ENCODE measurements at regions not wholly inside any gene's neighbourhood (a gene's known extent, or its start where the extent isn't known, plus 50 kb on each side); places are given as distances from the start of the nearest gene placed in this dataset.

DNA sequence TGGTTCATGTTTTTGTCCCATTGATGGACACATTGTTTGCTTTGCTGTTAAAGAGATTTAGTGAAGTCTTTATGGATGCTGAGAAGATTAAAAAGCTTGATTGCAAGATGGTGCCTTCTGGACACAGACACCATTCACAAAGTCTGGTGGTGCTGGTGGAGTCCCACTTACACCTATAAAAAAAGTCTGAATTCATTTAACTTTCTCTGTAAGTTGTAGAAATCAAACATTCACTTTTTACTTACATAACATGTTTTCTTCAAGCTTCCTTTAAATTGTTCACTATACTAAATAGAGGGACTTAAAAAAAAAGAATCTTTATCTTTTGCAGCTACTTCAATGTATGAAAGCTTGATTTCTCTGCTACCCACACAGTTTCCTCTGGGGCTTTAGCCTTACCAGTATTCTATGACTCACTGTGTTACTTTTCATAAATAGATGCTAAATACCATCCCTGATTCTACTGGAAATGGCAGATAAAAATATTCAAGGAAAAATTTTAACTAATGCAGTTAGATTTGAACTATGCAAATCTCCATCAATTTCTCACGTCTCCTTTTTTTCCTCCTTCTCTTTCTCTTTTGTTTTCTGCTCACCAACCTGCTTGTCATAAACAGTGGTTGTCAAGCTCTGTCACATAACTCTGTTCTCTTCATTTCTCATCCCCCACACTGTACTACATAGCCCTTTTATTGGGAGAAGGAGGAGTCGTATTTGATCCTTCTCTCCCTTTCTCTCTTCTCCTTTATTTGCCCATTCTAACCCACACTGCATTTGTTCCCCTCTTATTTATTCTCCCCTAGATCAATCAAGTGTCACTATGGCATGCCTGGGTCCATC lies 89.7 kb downstream of the FAM76B start:
- Histone ChIP-seq H3K9ac (ENCODE audit: low read depth, low read length) (no peak overlapping the region), H3K4me1 (ENCODE audit: insufficient read depth, low read length) (peaks cover 3% of the 10 kb centered on the region; the same call in 1 of the 2 replicates), H3K9me3 (ENCODE audit: control insufficient read depth, insufficient read depth, low read length) (no peaks in the 10 kb centered on the region), H3K36me3 (ENCODE audit: insufficient read depth, low read length) (no peaks in the 10 kb centered on the region)

DNA sequence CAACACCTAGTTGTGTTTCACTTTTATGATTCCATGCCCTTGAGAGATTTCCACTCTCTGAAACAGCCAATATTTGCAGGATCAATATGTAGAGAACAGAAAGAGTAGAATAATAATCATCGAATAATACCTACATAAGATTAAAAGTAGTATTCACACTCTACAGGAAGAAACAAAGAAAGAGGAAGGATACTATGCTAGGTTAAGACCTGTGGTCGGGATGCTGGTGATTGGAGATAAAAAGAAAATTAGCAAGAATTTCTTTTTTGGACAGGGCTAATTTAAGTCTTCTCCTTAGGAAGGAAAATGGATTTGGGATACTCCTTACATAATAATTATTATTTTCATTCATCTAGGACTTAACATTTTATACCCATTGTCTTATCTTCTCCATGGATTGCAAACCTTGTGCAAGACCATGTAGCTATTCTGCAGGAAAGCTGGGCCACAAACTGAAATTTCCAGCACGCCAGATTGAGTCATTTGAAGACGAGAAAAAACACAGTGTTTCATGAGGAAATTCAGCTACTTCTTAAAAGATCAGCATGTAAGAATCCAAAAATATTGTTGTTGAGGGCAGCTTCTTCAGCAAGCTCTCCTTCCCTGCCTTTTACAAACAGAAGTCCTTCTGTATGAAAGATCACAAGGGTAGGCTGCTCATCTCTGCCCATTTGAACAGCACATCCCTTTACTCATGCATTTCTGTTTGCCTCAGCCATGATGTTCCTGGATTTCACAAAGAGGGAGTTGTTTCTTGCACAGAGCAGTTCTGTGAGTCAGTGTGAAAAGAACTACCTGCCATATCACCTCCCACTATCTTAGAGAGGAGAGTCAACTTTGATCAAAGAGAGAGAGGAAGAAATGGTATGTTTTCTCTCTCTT lies 90.7 kb downstream of the FAM76B start:
- Histone ChIP-seq H3K9ac (ENCODE audit: low read depth, low read length) (no peak overlapping the region), H3K9me3 (ENCODE audit: control insufficient read depth, insufficient read depth, low read length) (no peaks in the 10 kb centered on the region), H3K36me3 (ENCODE audit: insufficient read depth, low read length) (no peaks in the 10 kb centered on the region), H3K4me1 (ENCODE audit: insufficient read depth, low read length) (peaks cover 3% of the 10 kb centered on the region; the same call in 1 of the 2 replicates)

DNA sequence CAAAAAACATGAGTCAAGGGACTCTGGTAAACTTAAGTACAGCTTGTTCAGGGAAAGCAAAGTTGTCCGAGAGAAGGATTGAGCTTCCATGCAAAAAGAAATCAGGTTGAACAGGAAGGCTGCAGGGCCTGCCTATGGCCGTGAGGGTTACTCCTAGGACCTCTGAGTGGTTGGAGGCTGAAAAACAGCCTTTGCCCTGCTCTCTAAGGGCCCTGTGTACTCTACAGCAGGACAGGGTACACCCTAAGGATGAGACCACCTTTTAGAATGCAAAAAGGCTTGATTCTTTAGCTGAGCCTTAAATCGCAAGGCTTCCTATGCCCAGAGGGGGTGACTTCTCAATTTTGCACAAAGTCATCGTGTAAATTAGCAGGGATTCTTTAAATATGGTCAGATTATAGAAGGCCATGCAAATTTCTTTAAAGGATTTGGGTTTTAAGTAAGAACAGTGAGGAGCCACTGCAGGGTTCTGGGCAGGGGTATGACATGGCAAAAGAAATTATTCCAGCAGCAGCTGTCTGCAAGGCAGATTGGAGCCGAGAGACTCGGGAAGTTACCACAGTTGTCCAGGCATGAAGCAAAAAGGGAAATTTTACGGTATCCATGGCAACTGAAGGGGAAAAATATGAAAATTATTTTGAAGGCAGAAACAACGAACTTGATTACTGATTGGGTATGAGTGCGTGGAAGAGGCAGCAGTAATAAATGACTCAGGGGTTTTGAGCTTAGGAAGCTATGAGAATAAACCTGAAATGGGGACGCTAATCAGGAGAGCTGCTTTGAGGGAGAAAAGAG lies 91.8 kb downstream of the FAM76B start:
- Histone ChIP-seq H3K36me3 (ENCODE audit: insufficient read depth, low read length) (no peaks in the 10 kb centered on the region), H3K4me1 (ENCODE audit: insufficient read depth, low read length) (peaks cover 3% of the 10 kb centered on the region; the same call in 1 of the 2 replicates), H3K9me3 (ENCODE audit: control insufficient read depth, insufficient read depth, low read length) (no peaks in the 10 kb centered on the region), H3K9ac (ENCODE audit: low read depth, low read length) (no peak overlapping the region)

DNA sequence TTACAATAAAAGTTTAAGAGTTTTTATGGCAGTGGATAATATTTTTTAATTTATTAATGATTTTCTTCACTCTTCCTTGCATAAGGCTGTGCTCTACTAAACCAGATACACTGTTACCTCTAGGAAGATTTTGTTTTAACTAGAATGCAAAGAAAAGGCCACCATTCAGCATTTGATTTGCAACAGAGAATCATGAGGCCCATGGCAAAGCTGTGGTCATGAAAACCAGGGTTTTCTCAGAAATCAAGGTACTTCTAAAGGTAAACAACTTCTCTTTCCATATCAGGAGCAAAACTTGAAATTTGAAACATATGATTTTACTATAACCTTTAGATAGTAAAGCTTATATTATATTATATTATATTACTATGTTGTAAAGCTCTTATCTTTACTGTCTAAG lies 94.4 kb downstream of the FAM76B start:
- Histone ChIP-seq H3K4me1 (ENCODE audit: insufficient read depth, low read length) (peaks cover 3% of the 10 kb centered on the region; the same call in 1 of the 2 replicates), H3K9me3 (ENCODE audit: control insufficient read depth, insufficient read depth, low read length) (no peaks in the 10 kb centered on the region)

DNA sequence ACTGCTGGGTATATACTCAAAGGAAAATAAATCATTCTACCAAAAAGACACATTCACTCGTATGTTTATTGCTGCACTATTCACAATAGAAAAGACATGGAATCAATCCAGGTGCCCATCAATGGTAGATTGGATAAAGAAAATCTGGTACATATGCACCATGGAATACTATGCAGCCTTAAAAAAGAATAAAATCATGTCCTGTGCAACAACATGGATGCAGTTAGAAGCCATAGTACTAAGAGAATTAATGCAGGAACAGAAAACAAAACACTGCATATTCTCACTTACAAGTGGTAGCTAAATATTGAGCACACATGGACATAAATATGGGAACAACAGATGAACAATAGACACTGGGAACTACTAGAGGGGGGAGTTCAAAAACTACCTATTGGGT lies 96.3 kb downstream of the FAM76B start:
- Histone ChIP-seq H3K4me1 (ENCODE audit: insufficient read depth, low read length) (peaks cover 3% of the 10 kb centered on the region; the same call in 1 of the 2 replicates), H3K9me3 (ENCODE audit: control insufficient read depth, insufficient read depth, low read length) (no peaks in the 10 kb centered on the region), H3K9ac (ENCODE audit: low read depth, low read length) (no peak overlapping the region), H3K36me3 (ENCODE audit: insufficient read depth, low read length) (no peaks in the 10 kb centered on the region)

More for the DNA sequence above, 94.4 kb downstream of the FAM76B start:
- Histone ChIP-seq H3K9ac (ENCODE audit: low read depth, low read length) (no peak overlapping the region), H3K36me3 (ENCODE audit: insufficient read depth, low read length) (no peaks in the 10 kb centered on the region)

DNA sequence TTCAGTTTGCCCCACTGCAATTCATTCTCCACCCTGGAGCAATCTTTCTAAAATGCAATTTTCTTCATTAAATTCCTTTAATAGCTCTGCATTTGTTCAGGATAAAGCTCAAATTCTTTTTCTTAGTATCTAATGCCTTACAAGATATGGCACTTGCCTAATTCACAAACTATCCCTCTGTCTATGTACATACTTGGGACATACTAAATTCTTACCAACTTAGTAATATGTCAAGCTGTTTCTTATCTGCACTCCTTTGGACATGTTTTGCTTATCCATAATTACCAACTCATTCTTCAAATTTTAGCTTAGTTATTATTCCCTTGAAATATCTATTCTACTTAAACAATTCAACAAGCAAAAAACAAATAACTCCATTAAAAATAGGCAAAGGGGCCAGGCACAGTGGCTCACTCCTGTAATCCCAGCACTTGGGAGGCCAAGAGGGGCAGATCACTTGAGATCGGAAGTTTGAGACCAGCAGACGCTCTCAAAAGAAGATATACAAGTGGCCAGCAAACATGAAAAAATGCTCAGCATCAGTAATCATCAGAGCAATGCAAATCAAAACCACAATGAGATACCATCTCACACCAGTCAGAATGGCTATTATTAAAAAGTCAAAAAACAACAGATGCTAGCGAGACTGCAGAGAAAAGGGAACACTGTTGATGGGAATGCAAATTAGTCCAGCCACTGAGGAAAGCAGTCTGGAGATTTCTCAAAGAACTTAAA lies 96.9 kb downstream of the FAM76B start:
- Histone ChIP-seq H3K9ac (ENCODE audit: low read depth, low read length) (no peak overlapping the region), H3K4me1 (ENCODE audit: insufficient read depth, low read length) (no peaks in the 10 kb centered on the region; the same call in 1 of the 2 replicates), H3K9me3 (ENCODE audit: control insufficient read depth, insufficient read depth, low read length) (no peaks in the 10 kb centered on the region), H3K36me3 (ENCODE audit: insufficient read depth, low read length) (no peaks in the 10 kb centered on the region)

DNA sequence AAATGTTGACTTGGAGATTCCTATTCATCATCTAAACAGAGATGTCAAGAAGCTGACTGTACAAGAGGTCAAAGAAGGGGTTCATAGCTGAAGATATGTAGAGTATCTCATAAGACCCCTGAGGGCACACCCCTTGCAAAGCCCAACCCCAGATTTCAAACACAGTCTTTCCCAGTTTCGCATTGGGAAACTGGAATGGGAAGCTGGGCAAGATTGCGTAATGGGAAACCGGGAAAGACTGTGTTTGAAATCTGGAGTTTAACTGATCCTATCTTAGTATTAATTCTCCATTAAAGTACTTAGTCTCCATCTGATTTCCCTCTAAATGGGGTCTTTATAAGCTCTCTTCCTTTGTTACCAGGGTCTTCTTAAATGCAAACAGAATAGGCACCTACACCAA lies 99.5 kb downstream of the FAM76B start:
- H3K9ac ChIP-seq (ENCODE audit: low read depth, low read length): no peak overlapping the region
- no peaks in the 10 kb centered on the region for H3K9me3 ChIP-seq (ENCODE audit: control insufficient read depth, insufficient read depth, low read length)
- no peaks in the 10 kb centered on the region for H3K4me1 ChIP-seq (ENCODE audit: insufficient read depth, low read length)
- H3K36me3 ChIP-seq (ENCODE audit: insufficient read depth, low read length): no peaks in the 10 kb centered on the region

DNA sequence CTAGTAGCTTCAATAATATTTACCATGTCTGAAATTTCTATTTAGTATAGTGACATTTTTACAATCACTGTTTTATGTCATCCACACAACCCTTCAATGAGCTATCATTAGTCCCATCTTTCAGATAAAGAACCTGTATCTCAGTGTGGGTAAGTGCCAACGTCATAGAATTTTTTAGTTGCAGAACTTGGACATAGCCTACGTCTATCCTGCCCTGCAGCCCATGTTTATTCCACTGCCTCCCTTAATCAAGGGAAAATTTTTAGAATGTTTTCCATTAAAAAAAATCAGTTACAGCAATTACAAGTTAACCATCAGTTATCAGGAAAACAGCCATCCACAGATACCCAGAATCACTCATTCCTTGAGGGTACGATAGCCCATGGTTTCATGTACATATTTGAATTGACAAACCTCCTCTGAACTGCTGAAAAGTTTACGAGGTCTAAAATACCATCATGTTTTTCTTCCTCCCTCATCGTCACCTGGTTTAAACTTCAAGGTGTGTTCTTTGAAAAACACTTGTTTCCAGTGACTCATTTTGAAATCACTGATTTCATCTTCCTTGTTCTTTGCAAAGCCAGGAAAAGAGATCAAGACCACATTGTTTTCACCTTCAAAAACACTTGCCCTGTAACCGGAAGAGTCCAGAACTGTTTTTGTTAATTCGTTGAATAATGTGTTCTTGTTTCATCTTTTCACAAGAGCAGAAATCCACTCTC lies 100.9 kb downstream of the FAM76B start:
- Histone ChIP-seq H3K36me3 (ENCODE audit: insufficient read depth, low read length) (no peaks in the 10 kb centered on the region), H3K4me1 (ENCODE audit: insufficient read depth, low read length) (no peaks in the 10 kb centered on the region), H3K9ac (ENCODE audit: low read depth, low read length) (no peak overlapping the region), H3K9me3 (ENCODE audit: control insufficient read depth, insufficient read depth, low read length) (no peaks in the 10 kb centered on the region)

DNA sequence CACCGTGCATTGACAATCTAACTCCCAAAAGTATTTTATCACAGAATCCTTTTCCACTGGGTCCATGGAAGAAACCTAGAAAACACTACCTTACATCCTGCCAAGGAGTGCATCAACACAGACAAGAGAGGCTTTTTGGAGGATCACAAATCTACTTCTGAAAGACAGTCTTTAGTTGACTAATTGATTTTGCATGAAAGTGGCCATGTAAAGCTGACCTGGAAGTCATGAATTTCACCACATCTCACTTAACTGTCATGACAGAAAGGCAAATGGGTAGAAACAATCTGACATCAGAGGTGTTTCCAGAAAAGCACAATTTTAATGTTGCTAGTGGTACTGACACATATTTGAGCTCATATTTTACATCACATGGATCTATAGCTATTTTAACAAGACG lies 101.6 kb downstream of the FAM76B start:
- Histone ChIP-seq H3K36me3 (ENCODE audit: insufficient read depth, low read length) (no peaks in the 10 kb centered on the region), H3K9me3 (ENCODE audit: control insufficient read depth, insufficient read depth, low read length) (no peaks in the 10 kb centered on the region), H3K4me1 (ENCODE audit: insufficient read depth, low read length) (no peaks in the 10 kb centered on the region), H3K9ac (ENCODE audit: low read depth, low read length) (no peak overlapping the region)

DNA sequence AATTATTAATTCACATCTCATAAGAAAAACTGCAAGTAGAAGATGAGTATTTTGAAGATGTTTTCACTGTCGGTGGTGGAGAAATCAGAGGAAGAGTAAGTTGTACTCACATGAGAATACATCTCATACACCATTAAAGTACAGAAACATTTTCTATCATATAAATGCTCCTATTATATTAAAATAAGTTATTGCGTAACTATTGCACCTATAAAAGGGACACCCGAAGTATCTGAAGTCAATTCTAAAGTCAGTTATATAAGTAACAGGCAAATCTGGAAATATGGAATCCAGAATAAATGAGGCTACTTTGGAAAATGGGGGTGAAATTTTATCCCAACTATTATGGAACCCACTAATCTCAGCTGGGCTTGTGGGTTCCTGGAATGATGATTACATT lies 103.3 kb downstream of the FAM76B start:
- H3K9ac ChIP-seq (ENCODE audit: low read depth, low read length): no peak overlapping the region
- no peaks in the 10 kb centered on the region for H3K9me3 ChIP-seq (ENCODE audit: control insufficient read depth, insufficient read depth, low read length)
- H3K36me3 ChIP-seq (ENCODE audit: insufficient read depth, low read length): no peaks in the 10 kb centered on the region
- no peaks in the 10 kb centered on the region for H3K4me1 ChIP-seq (ENCODE audit: insufficient read depth, low read length)

DNA sequence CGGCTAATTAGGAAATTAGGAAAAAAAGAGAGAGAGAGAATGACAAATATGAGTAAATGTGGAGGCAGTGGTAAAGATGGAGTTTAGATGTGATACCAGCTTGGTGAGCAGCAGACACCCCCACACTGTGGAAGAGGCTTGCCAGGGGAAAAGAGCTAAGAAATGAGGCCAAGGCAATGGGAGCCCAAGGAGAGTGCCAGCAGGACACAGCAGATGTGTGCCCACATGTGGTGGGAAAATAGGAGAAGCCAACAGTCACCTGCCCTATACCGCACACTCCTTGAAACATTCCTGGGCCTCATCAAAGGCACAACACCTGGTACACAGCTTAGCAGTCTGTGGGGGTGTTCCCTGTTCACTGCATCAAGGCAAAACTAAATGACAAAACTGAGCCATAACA lies 104.9 kb downstream of the FAM76B start:
- H3K4me1 ChIP-seq (ENCODE audit: insufficient read depth, low read length): peaks cover 8% of the 10 kb centered on the region; the same call in 1 of the 2 replicates
- no peaks in the 10 kb centered on the region for H3K36me3 ChIP-seq (ENCODE audit: insufficient read depth, low read length)
- H3K9ac ChIP-seq (ENCODE audit: low read depth, low read length): no peak overlapping the region
- H3K9me3 ChIP-seq (ENCODE audit: control insufficient read depth, insufficient read depth, low read length): no peaks in the 10 kb centered on the region

DNA sequence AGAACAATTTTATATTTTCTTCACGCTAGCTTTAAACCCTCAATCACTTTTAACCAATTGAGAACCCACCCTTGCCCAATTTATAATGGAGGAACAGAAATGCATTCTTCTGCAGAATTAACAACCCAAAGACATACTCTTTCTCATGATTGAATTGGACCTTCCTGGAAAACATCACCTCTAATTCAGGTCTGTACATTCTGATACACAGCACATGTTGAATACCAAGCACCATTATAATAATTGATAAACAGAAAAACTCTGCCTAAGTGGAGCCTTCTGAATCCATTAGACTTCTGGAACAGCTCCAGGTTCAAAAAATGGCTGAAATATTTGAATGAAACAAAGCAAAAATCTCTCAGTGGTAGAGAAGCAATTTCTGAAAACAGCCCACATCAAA lies 105.4 kb downstream of the FAM76B start:
- no peak overlapping the region for H3K9ac ChIP-seq (ENCODE audit: low read depth, low read length)
- H3K36me3 ChIP-seq (ENCODE audit: insufficient read depth, low read length): no peaks in the 10 kb centered on the region
- H3K4me1 ChIP-seq (ENCODE audit: insufficient read depth, low read length): peaks cover 8% of the 10 kb centered on the region; the same call in 1 of the 2 replicates
- H3K9me3 ChIP-seq (ENCODE audit: control insufficient read depth, insufficient read depth, low read length): no peaks in the 10 kb centered on the region

DNA sequence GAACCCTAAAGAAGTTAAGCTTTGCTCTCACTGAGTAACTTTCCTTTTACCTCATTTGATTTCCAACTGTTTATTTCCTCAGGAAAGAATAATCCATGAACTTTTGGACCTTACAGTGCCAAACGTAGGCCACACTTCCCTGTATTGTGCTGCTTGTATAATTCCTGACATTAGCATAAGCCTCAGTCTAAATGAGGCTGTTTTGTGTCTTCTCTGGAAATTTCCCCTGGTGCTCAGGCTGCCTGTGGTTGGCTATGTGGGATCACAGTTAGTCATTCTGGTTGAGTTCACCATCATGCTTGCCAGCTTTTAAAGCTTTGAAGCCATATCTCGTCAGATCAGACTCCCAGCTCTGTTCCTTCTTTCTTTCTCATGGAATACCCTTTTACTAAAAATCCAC lies 107.0 kb downstream of the FAM76B start:
- Histone ChIP-seq H3K4me1 (ENCODE audit: insufficient read depth, low read length) (peaks cover 8% of the 10 kb centered on the region; the same call in 1 of the 2 replicates), H3K36me3 (ENCODE audit: insufficient read depth, low read length) (no peaks in the 10 kb centered on the region), H3K9me3 (ENCODE audit: control insufficient read depth, insufficient read depth, low read length) (no peaks in the 10 kb centered on the region), H3K9ac (ENCODE audit: low read depth, low read length) (no peak overlapping the region)

Data from ES-I3 (cell line).